HG02884 (cell line): ENCODE measurements at regions not wholly inside any gene's neighbourhood (a gene's known extent, or its start where the extent isn't known, plus 50 kb on each side); places are given as distances from the start of the nearest gene placed in this dataset.

Source experiments
- ATAC-seq: cut with Tn5 transposase; IDR thresholded peaks from one replicate; pipeline ENCODE4 v1.9.1; 2021; ENCODE audit warnings: mild to moderate bottlenecking, moderate library complexity; ENCODE audit not compliant: unreplicated experiment

GRCh38 chr3:66672830-66673229 lies 172.0 kb upstream of the LRIG1 start:
- ATAC-seq: no peak

GRCh38 chr3:66673293-66673692 lies 172.5 kb upstream of the LRIG1 start:
- no peak for ATAC-seq

GRCh38 chr3:66675366-66675765 lies 174.5 kb upstream of the LRIG1 start:
- no peak for ATAC-seq

GRCh38 chr3:66692042-66692765 lies 191.4 kb upstream of the LRIG1 start:
- no peak for ATAC-seq

GRCh38 chr3:66692766-66693150 lies 191.9 kb upstream of the LRIG1 start:
- ATAC-seq: no peak

GRCh38 chr3:66693461-66694031 lies 192.7 kb upstream of the LRIG1 start:
- no peak for ATAC-seq

- ATAC-seq: no peak
These were observed 201.3 kb upstream of the LRIG1 start for GRCh38 chr3:66702126-66702525.

GRCh38 chr3:66703501-66703900 lies 202.7 kb upstream of the LRIG1 start:
- no peak for ATAC-seq

- no peak for ATAC-seq
These were observed 204.3 kb upstream of the LRIG1 start for GRCh38 chr3:66705076-66705475.

GRCh38 chr3:66706890-66707289 lies 206.1 kb upstream of the LRIG1 start:
- no peak for ATAC-seq

GRCh38 chr3:66709532-66709931 lies 208.7 kb upstream of the LRIG1 start:
- no peak for ATAC-seq

- no peak for ATAC-seq
These were observed 211.4 kb upstream of the LRIG1 start for GRCh38 chr3:66712210-66712609.

GRCh38 chr3:66713921-66714320 lies 213.1 kb upstream of the LRIG1 start:
- ATAC-seq: no peak

- no peak for ATAC-seq
These were observed 215.0 kb upstream of the LRIG1 start for GRCh38 chr3:66715806-66716205.

GRCh38 chr3:66717806-66718205 lies 217.0 kb upstream of the LRIG1 start:
- no peak for ATAC-seq

GRCh38 chr3:66719796-66720356 lies 219.1 kb upstream of the LRIG1 start:
- no peak for ATAC-seq

GRCh38 chr3:66720508-66720907 lies 219.7 kb upstream of the LRIG1 start:
- ATAC-seq: no peak

GRCh38 chr3:66722675-66723074 lies 221.9 kb upstream of the LRIG1 start:
- ATAC-seq: no peak

- no peak for ATAC-seq
These were observed 222.4 kb upstream of the LRIG1 start for GRCh38 chr3:66723231-66723630.

GRCh38 chr3:66729687-66730393 lies 229.0 kb upstream of the LRIG1 start:
- ATAC-seq: no peak

- ATAC-seq: no peak
These were observed 238.0 kb upstream of the LRIG1 start for GRCh38 chr3:66738625-66739365.
